SK-MEL-5 (cell line): ENCODE measurements at regions not wholly inside any gene's neighbourhood (a gene's known extent, or its start where the extent isn't known, plus 50 kb on each side); places are given as distances from the start of the nearest gene placed in this dataset.
A peak's percentile ranks its signal among the peaks of the same experiment; 100 is the strongest.
"Not testable (repeated sequence)": the region's sequence is repeated elsewhere in the genome, so short reads cannot be mapped to it uniquely, and the experiment has no call there.

Experiments used
- DNase-seq: peaks from one replicate; pipeline ENCODE4 v3.0.0-alpha.2; 2016; ENCODE audit warnings: low read depth, low spot score
- in situ Hi-C: cut with HindIII; loops from 2 replicates; pipeline ENCODE4 v1.10.0; 2016; ENCODE audit warnings: low sequenced_read_pairs, high pct_unique_total_duplicates, low pct_unique_long_range_greater_than_20kb

DNA sequence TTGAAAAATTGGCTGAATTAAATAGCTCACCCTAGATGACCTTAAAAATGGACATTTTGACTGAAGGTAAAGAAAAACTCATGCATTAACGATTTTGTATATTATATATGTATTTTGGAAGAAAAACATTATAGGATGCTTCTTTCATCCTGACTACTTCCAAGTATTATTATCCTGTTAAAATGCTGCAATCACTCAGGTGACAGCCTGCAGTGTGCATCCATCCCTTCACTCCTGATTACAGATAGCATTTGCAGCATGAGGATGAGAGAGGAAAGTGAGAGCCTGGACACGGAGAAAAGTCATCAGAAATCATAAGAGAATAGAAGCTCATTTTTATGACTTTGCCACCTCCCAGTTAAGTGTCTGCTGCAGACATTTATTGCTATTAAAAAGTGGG is 1055.6 kb downstream of the PCDH17 start:
- in situ Hi-C loops = no loop called here
- no peak for DNase-seq

DNA sequence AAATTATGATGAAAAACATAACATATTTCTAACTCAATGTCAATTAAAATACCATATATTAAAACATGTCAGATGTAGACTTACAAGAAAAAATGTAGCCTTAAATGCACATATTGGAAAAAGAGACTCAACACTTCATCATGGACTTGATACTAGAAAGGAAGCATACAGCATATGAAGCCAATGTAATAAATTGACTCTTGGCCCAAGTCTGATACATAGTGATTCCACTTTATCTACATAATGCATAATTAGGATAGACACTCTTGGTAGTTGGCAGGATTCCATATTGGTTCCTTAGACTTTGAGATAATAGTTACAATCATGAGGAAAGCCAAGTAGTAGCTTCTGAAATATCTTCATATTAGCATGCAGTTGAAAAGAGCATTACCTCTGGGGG is 1067.0 kb downstream of the PCDH17 start:
- in situ Hi-C loops = no loop called here
- no peak for DNase-seq

DNA sequence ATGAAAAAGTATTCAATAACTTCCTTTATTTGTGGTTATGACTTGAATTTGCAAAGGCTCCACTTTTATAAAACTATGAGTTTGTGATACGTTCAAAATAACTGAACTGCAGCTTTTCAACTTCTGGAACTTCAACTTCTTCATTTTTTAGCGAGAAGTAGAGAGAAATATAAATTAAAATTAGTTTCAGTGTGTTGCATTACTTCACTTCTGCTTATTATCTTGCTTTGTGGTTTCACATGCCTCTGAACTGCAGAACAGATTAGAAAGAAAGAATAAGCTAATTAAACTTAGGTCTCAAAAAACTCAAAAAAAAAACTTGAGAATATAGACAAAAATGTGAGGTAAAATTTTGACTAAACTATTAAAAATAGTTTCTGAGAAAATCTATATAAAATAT is 1073.4 kb downstream of the PCDH17 start:
- in situ Hi-C loops = no loop called here
- no peak for DNase-seq

DNA sequence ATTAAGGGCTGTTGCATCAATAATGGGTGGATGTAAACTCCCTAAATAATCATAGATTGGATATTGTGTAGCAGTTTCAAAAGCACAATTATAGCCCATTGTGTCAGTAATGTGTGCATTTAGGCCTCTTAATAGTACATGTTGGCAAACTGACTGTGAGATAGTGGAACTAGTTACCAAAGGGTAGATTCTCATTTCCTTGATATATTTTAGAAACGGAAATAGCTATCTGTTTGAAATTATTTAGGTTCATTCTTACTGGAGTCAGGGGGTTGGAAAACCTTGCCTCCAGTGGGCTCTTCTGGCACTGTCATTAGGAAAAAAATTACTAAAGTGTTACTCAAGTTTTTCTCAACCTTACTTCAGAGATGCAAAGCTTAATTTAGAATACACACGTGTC is 1074.9 kb downstream of the PCDH17 start:
- no peak for DNase-seq
- in situ Hi-C loops = no loop called here

DNA sequence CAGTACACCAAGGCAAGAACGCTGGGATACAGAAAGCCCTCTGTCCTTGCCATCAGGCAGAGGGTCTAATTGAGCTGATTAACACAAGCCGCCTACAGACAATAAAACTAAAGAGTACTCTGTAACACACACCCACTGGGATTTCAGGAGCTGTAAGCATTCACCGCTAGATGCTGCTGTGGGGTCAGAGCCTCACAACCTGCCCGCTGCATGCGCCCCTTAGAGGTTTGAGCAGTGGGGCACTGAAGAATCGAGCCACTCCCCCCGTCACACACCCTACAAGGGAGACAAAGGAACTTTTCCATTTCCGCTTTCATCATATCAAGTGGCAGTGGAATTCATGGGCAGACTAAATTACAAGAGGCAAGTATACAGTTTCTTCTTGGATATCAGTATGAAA is 1080.6 kb downstream of the PCDH17 start:
- peak; percentile 75 for DNase-seq
- in situ Hi-C loops = no loop called here

DNA sequence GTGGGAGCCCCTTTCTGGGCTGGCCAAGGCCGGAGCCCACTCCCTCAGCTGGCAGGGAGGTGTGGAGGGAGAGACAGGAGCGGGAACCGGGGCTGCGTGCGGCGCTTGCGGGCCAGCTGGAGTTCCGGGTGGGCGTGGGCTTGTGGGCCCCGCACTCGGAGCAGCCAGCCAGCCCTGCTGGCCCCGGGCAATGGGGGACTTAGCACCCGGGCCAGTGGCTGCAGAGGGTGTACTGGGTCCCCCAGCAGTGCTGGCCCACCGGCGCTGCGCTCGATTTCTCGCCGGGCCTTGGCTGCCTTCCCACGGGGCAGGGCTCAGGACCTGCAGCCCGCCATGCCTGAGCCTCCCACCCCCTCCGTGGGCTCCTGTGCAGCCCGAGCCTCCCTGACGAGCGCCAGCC is 1082.5 kb downstream of the PCDH17 start:
- DNase-seq, in situ Hi-C loops: not testable (repeated sequence)

DNA sequence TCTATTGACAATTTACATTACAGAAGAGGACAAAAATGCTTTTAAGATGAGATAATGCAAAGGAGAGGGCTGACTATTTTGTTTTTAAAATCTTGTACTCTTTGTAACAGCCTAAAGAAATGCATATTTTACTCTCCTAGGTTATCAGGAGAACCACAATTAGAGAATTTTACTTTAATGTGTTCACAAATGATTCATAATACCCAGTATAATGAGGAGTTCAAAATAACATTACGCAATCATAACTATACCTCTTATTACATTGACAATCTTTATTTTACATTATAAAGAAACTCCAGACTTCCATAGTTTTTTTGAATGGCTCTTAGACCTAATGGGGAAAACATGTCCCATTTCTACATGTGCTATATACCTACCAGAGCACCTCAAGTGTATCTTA is 1089.7 kb downstream of the PCDH17 start:
- in situ Hi-C loops = no loop called here
- no peak for DNase-seq

DNA sequence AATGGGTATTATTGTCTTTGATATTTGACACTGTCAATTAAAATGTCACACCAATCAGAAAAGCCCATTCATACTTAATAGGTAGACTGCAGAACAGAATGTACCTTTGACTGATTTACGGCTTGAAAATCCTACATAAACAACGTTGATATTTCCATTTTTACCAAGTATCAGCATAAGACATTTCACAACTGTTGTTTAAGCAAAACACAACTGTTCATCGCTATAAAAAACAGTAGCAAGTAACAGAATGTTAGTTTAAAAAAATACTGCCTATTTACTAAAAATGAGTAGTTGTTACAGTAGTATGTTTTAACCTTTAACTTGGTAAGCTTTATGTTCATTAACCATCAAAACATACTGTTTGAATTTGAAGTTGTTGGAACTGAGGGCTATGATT is 1096.6 kb downstream of the PCDH17 start:
- in situ Hi-C loops = no loop called here
- DNase-seq = no peak

DNA sequence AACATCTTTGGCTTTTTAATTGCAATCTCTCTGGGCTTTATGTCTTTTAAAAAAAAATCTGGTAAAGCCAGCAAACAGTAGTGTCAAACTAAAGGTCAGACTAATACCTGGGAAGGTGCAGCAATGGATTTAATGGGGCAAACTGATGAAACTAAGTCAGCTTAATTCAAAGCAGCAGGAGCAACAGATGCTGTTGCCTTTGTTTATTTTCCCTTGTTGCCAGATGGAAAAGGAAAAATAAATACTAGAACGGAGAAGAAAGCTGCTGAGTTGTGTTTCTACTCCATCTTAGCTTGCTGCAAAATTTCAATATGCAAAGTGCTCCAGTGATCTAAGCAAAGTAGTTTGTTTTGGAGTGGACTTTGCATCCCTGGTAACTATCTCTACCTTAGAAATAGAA is 1097.8 kb downstream of the PCDH17 start:
- no peak for DNase-seq
- in situ Hi-C loops = no loop called here

DNA sequence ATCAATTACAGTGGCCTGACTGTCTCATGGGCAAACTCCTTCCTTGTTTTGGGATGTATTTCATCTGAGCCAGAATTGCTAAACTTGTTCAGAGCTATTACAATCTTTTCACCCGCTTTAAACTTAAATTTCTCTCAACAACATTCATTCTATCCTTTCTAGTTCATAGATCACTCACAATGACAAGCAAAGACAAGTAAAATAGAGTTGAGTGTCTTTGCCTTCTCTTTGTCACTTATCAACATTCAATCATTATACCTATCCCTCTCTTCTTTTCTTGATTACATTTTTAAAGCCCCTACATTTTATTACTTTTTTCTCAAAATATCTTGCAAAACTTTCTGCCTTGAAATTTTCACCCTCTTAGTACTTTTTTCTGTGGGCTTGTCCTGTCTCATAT is 1113.1 kb downstream of the PCDH17 start:
- DNase-seq = no peak
- in situ Hi-C loops = no loop called here

DNA sequence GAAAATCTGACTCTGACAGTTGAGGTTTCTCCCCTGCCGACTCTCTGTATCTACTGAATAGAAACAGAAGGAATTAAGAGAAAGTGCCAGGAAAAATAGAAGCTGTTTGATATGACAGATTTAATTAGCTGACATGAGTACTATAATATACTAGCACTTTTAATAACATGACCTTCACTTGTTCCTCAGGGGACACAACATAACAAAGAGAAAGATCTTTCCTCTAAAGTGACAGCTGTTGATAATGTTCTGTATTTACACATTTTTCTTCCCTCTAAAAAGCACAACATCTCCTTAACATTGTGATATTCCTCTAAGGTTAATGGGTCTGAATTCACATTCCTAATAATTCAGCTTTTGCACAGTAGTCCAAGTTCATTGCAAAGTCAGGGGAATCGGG is 1136.0 kb downstream of the PCDH17 start:
- in situ Hi-C loops = no loop called here
- no peak for DNase-seq

DNA sequence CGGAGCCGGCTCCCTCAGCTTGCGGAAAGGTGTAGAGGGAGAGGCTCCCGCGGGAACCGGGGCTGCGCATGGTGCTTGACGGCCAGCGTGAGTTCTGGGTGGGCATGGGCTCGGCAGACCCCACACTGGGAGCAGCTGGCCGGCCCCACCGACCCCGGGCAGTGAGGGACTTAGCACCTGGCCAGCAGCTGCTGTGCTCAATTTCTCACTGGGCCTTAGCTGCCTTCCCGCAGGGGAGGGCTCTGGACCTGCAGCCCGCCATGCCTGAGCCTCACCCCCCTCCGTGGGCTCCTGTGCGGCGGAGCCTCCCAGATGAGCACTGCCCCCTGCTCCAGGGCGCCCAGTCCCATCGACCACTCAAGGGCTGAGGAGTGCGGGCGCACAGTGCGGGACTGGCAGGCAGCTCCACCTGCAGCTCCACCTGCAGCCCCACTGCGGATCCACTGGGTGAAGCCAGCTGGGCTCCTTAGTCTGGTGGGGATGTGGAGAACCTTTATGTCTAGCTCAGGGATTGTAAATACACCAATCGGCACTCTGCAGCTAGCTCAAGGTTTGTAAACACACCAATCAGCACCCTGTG is 1141.8 kb downstream of the PCDH17 start:
- no peak for DNase-seq
- in situ Hi-C loops = no loop called here

DNA sequence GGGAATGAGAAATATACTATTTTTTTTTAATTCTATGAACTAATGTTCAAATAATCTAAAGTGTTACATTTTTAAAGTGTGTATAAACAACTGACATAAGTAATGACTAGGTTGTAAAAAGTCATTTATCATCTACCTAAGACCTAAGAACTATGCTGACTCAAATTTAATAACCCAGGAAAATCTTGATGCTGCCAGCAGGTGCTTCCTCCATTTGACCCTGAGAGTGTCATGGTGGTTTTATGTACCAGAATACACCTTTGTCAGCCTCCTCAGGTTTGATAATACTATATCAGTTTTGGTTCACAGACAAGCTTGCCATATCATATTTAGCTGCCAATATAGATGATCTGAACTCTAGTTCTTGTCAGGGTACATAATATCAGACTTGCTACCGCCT is 1151.2 kb downstream of the PCDH17 start:
- no peak for DNase-seq
- in situ Hi-C loops = no loop called here

DNA sequence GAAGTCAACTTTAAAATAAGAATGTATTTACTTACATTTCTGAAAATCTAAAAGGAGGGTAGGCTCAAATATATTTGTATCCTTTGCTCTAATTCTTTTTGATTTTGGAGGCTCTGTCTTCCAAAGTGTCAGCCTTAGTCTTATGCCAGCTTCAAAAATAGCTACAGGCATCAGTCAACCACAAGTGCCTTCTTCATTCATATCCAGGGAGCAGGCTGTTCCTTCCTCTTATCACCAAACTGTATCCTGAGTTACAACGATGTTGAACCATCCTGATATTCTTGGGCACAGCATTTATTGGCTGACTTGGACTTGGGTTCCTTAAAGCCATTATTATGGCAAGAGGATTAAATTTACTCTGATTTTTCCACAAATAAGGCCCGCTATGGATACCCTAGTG is 1161.3 kb downstream of the PCDH17 start:
- in situ Hi-C loops = no loop called here
- no peak for DNase-seq

DNA sequence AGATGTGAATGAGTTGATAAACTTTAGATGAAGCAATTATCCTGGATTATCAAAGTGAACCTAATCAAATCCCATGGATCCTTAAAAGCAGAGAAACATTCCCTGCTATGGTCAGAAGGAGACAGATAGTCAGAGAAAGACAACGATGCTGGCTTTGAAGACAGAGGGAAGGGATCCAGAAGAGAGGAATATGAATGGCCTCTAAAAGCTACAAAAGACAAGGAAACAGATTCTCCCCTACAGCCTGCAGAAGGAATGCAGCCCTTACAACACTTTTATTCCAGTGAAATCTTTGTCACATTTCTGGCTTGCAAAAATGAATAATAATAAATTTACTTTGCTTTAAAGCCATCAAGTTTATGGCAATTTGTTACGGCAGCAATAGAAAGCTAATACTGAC is 1164.2 kb downstream of the PCDH17 start:
- in situ Hi-C loops = no loop called here
- DNase-seq = no peak

DNA sequence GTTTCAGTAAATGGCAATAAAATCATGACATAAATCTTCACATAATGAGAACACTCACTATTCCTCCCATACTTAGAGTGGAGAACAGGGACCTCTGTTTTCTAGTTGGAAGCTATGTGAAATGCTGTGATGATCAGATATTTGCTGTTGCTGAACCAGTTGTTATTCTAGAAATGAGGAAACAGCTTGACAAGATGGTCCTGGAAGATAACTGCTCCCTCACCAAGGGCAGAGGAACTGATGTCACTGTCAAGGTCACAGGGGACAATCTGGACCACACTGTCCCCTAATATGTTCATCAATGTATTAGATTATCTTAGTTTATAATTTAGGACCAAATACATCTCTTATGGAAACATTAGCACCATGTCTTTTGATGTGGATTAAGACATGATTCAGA is 1173.3 kb downstream of the PCDH17 start:
- no peak for DNase-seq

DNA sequence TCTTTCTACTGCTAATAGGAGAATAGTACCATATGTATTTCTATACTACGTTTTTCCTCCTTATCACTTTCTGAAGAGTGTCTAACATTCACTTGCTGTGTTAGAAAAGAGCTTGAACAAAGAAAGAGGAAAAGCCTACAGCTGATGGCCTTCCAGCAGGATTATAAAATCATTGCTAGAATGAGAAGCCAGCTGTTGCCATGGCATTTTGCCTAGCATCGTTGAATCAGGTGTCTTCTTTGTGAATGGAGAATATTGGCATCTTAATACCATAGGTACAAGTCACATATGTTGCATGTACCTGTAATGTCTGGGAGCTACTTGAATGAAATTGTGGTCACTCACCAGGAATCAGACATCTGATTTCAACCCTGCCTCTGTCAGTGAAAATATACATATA is 1174.9 kb downstream of the PCDH17 start:
- in situ Hi-C loops = no loop called here
- no peak for DNase-seq

More for the DNA sequence above, 1173.3 kb downstream of the PCDH17 start:
- in situ Hi-C loops = no loop called here

DNA sequence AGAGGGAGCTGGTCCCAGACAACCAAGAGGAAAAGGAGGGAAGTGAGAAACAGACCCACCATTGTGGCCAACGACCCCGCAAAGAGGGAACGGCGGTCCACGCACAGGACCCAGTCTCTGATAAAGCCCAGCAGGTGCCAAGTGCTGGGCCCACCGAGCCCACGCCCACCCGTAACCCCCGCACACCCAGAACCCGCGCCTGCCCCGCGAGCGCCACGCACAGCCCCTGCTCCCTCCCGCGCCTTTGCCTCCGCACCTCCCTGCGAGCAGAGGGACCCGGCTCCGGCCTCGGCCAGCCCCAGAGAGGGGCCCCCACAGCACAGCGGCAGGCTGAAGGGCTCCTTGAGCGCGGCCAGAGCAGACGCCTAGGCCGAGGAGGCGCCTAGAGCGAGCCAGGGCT is 1192.2 kb downstream of the PCDH17 start:
- in situ Hi-C loops = no loop called here

DNA sequence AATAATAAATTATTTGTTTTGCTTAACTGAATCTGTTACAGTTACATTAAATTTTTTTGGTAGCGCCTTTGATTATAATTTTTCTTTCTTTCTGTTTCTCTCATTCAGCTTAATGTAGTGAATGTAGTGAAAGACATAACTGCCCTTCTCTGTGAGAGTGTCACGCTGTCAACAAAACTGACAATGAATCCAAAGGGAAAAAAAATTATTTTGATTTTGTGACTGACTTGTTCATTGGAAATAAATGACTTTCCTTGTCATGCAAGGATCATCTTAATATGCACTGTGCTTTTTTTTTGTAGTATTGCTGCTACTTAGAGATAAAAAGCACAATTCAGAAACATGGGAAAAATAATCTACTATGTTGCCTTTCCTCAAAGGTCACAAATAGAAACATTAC is 1196.4 kb downstream of the PCDH17 start:
- no peak for DNase-seq
- in situ Hi-C loops = no loop called here

More for the DNA sequence above, 1192.2 kb downstream of the PCDH17 start:
- DNase-seq = no peak

DNA sequence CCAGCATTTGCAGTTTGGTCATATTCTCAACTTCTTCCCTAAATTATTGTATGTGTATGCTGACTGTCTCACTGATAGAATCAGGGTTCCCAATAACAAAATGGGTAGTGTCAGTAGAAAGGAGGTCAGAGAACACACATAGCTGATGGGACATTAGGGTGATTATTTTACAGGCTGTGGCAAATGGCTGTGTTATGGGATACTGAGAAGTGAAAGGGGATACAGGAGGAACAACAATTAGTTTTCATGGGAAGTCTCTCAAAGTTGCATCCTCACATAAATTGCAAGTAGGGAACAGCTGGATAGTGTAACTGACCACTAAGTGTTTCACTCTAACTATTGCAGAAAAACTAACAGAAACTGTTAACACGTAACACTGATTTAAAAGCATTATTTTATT is 1199.3 kb downstream of the PCDH17 start:
- no peak for DNase-seq
- in situ Hi-C loops = no loop called here
